Vagina (tissue), 2 donors: ENCODE measurements at regions not wholly inside any gene's neighbourhood (a gene's known extent, or its start where the extent isn't known, plus 50 kb on each side); places are given as distances from the start of the nearest gene placed in this dataset.

ENCODE experiments used
- DNase-seq, 2 donors: peaks; one replicate each; pipeline ENCODE4 v3.0.0-alpha.2; 2017; ENCODE audit errors: extremely low spot score in 2 of 2
- H3K27ac ChIP-seq: fragments of 200-600 bp; sonication (generic); one replicate; pipeline ENCODE4 v1.5.1; 2019
- H3K27me3 ChIP-seq: fragments of 200-600 bp; sonication (generic); one replicate; pipeline ENCODE4 v1.5.1; 2019
- H3K36me3 ChIP-seq, 2 donors: fragments of 200-600 bp; sonication (generic); one replicate each; pipeline ENCODE4 v1.5.1; 2017 to 2019
- H3K4me1 ChIP-seq: fragments of 200-600 bp; sonication (generic); one replicate; pipeline ENCODE4 v1.5.1; 2019
- H3K4me3 ChIP-seq, 2 donors: fragments of 200-600 bp; sonication (generic); 1 replicate in 1 of 2; 2 replicates in 1 of 2; pipeline ENCODE4 v1.5.1; 2016 to 2019
- H3K9me3 ChIP-seq: fragments of 200-600 bp; sonication (generic); one replicate; pipeline ENCODE4 v1.5.1; 2019
- POLR2A ChIP-seq, 2 donors: fragments of 450-650 bp; IDR thresholded peaks; one replicate each; pipeline ENCODE4 v1.6.1; 2017; ENCODE audit warnings: antibody characterized with exemption in 2 of 2, mild to moderate bottlenecking in 2 of 2, moderate library complexity in 2 of 2
- POLR2AphosphoS5 ChIP-seq, 2 donors: sonication (generic); formaldehyde crosslinking; IDR thresholded peaks; one replicate each; pipeline ENCODE4 v1.9.0; 2017; ENCODE audit warnings: antibody characterized with exemption in 2 of 2, mild to moderate bottlenecking in 2 of 2, low read depth in 1 of 2; ENCODE audit not compliant: insufficient read depth in 1 of 2
- intact Hi-C: fragments of 100-400 bp; cut with DNase I; formaldehyde crosslinking; loops from one replicate; pipeline ENCODE4 v1.15.1; 2023
- TF ChIP-seq, protein P1 (sequence below), 3 experiments: fragments of 450-650 bp in 2 of 3; fragments of 200-600 bp in 1 of 3; sonication (generic) in 1 of 3; IDR thresholded peaks; one replicate each; pipeline ENCODE4 v1.5.1; 2017 to 2019; ENCODE audit warnings: antibody characterized with exemption in 3 of 3, mild to moderate bottlenecking in 2 of 3, moderate library complexity in 2 of 3

DNA sequence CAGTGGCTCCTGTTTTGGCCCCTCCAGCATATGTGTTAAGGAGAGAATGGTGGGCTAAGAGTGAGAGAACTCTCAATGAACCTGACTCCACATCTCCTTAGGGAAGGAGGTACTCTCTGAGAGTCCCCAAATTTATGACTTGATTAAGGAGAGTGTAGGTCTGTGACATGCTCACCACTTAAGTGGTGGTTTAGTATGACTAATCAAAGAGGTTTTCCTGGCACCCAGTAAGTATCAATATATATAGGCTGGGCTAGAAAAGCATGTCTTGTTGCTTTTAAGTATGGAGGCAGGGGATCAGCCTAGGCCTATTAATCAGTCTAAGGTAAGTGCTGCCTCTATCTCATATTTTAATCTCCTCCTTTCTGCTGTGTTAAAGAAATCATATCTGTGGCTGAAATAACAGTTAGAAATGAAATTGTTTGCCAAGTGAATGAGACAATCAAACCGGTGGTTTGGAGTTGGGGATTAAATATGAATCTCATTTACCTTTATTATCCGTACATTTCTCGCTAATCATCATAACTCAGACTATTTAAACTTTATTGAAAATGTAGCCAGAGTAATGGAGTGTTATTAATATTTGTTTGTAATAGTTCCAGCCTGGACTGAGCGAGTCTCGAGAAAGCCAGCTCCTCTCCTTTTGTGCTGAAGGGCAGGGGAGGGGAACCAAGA is 107.7 kb upstream of the MEIS1 start:
- H3K36me3 ChIP-seq, result no peaks in the 10 kb centered on the region
- TF ChIP-seq POLR2AphosphoS5 (IDR thresholded peaks at IDR 0.05; ENCODE audit: insufficient read depth in 1 of 2, low read depth in 1 of 2) (no peak), POLR2A (IDR thresholded peaks at IDR 0.05) (no peak)
- TF ChIP-seq, protein P1, sequence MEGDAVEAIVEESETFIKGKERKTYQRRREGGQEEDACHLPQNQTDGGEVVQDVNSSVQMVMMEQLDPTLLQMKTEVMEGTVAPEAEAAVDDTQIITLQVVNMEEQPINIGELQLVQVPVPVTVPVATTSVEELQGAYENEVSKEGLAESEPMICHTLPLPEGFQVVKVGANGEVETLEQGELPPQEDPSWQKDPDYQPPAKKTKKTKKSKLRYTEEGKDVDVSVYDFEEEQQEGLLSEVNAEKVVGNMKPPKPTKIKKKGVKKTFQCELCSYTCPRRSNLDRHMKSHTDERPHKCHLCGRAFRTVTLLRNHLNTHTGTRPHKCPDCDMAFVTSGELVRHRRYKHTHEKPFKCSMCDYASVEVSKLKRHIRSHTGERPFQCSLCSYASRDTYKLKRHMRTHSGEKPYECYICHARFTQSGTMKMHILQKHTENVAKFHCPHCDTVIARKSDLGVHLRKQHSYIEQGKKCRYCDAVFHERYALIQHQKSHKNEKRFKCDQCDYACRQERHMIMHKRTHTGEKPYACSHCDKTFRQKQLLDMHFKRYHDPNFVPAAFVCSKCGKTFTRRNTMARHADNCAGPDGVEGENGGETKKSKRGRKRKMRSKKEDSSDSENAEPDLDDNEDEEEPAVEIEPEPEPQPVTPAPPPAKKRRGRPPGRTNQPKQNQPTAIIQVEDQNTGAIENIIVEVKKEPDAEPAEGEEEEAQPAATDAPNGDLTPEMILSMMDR (IDR thresholded peaks at IDR 0.05), result no peak
- no peaks in the 10 kb centered on the region for H3K4me1 ChIP-seq
- DNase-seq, result no peak
- no peaks in the 10 kb centered on the region for H3K9me3 ChIP-seq
- H3K4me3 ChIP-seq, result no peak overlapping the region
- H3K27me3 ChIP-seq, result no peaks in the 10 kb centered on the region
- no peak overlapping the region for H3K27ac ChIP-seq
- intact Hi-C loops, result no loop called here

- H3K36me3 ChIP-seq, result no peaks in the 10 kb centered on the region
- H3K9me3 ChIP-seq, result no peaks in the 10 kb centered on the region
- H3K4me1 ChIP-seq, result no peaks in the 10 kb centered on the region
- no peaks in the 10 kb centered on the region for H3K27me3 ChIP-seq
- DNase-seq, result no peak
- no peak overlapping the region for H3K4me3 ChIP-seq
- TF ChIP-seq, protein P1 (IDR thresholded peaks at IDR 0.05), result no peak
- no peak overlapping the region for H3K27ac ChIP-seq
- intact Hi-C loops, result no loop called here
Observed at GRCh38 chr2:66324909-66325528, 109.9 kb upstream of the MEIS1 start.

DNA sequence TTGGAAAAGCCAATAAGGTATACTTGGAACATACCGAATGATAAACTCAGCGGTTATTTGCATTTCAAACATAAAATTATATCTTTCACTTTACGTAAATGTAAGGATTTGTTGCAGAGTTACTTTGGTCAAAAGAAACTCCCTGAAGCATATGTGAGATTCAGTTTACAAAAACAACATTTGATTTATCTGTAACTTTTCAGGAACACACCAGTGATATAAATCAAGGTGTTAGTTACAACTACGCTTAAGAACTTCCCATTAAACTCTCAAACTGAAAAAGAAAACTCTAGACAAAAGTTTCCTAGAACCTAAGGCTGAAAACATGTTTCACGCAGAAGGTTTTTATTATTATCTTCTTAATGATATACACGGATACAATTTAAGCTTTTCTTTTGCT is 110.6 kb upstream of the MEIS1 start:
- H3K4me1 ChIP-seq, result no peaks in the 10 kb centered on the region
- no peak for TF ChIP-seq POLR2AphosphoS5 (IDR thresholded peaks at IDR 0.05; ENCODE audit: insufficient read depth in 1 of 2, low read depth in 1 of 2)
- TF ChIP-seq, protein P1 (IDR thresholded peaks at IDR 0.05), result no peak
- no peak for TF ChIP-seq POLR2A (IDR thresholded peaks at IDR 0.05)
- H3K9me3 ChIP-seq, result no peaks in the 10 kb centered on the region
- H3K36me3 ChIP-seq, result no peaks in the 10 kb centered on the region
- H3K27me3 ChIP-seq, result no peaks in the 10 kb centered on the region
- no peak for DNase-seq
- intact Hi-C loops, result no loop called here
- H3K27ac ChIP-seq, result no peak overlapping the region
- H3K4me3 ChIP-seq, result no peak overlapping the region

DNA sequence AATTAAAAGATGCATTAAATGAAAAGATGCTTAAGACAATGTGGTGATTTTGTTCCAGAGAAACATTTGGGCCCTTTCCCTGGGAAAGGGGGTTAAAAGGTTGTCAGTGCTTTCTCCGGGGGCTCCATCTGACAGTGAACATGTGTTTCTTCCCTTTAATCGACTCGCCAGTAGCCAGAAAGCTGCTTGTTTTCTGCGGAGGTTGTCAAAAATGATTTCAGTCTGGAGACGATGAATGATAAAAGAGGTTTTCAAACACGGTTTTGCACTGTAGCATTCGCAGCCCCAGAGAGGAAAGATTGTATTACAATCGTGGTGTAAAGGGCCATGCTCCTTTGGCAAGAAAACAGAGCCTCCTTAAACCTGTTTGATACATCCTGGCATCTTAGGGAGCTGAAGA is 111.5 kb upstream of the MEIS1 start:
- no peak for DNase-seq
- intact Hi-C loops, result no loop called here
- Histone ChIP-seq H3K27ac (no peak overlapping the region), H3K27me3 (no peaks in the 10 kb centered on the region), H3K36me3 (no peaks in the 10 kb centered on the region), H3K4me3 (no peak overlapping the region), H3K4me1 (no peaks in the 10 kb centered on the region), H3K9me3 (no peaks in the 10 kb centered on the region)
- TF ChIP-seq, protein P1 (IDR thresholded peaks at IDR 0.05), result no peak
- TF ChIP-seq POLR2AphosphoS5 (IDR thresholded peaks at IDR 0.05; ENCODE audit: insufficient read depth in 1 of 2, low read depth in 1 of 2) (no peak), POLR2A (IDR thresholded peaks at IDR 0.05) (no peak)

DNA sequence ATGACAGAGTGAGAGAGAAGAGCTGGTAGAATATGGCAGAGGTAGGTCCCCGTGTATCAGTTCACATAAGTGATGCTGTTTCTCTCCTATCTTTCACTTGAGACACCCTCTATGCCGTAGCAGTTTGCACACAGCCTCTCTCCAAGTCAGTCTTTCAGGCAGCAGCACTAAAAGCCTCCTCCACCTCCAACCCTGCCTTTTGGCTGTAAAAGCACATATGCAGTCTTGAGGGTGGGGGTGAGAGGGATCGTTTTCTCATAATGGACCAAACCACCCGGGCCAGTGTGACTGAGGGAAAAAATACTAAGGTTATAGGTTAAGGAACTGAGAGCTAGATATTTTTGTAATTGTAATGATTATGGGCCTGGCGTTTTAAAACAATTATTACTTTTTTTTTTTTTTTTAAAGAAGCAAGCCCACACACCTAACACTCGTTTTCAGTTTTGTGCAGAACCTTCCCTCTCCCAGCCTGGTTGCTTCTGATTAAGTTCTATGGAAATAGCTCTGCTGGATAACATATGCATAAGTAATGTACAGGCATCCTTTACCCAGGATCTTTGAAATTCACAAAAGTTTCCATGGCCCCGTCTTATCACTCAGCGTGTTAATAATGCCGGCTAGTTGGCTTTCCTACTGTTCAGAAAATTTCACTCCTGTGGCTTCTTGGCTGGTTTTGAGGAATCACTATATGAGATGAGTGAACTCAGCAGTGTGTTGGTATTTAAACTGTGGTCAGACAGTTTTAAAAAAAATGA is 112.2 kb upstream of the MEIS1 start:
- H3K9me3 ChIP-seq, result no peaks in the 10 kb centered on the region
- H3K36me3 ChIP-seq, result no peaks in the 10 kb centered on the region
- intact Hi-C loops, result no loop called here
- no peak for DNase-seq
- no peak overlapping the region for H3K27ac ChIP-seq
- no peaks in the 10 kb centered on the region for H3K4me1 ChIP-seq
- H3K27me3 ChIP-seq, result no peaks in the 10 kb centered on the region
- TF ChIP-seq, protein P1 (IDR thresholded peaks at IDR 0.05), result no peak
- TF ChIP-seq POLR2AphosphoS5 (IDR thresholded peaks at IDR 0.05; ENCODE audit: insufficient read depth in 1 of 2, low read depth in 1 of 2) (no peak), POLR2A (IDR thresholded peaks at IDR 0.05) (no peak)
- no peak overlapping the region for H3K4me3 ChIP-seq
